DOHH2 (cell line): ENCODE measurements at regions not wholly inside any gene's neighbourhood (a gene's known extent, or its start where the extent isn't known, plus 50 kb on each side); places are given as distances from the start of the nearest gene placed in this dataset.

Experiments used
- CTCF ChIP-seq: fragments of 200-600 bp; sonication (generic); IDR thresholded peaks from one replicate; pipeline ENCODE4 v1.5.1; 2014; ENCODE audit warnings: antibody characterized with exemption, mild to moderate bottlenecking, low read depth, low read length; ENCODE audit not compliant: poor library complexity, severe bottlenecking
- EZH2phosphoT487 ChIP-seq: fragments of 200-600 bp; sonication (generic); IDR thresholded peaks from 2 replicates; pipeline ENCODE4 v1.6.1; 2017; ENCODE audit warnings: borderline replicate concordance, mild to moderate bottlenecking, antibody characterized with exemption, low read length, moderate library complexity, mixed read lengths

GRCh38 chr6:137678451-137678850 is 184.3 kb upstream of the OLIG3 start:
- no peak for TF ChIP-seq CTCF
- no peak for TF ChIP-seq EZH2phosphoT487
